OCI-LY7 (cell line): ENCODE measurements at regions not wholly inside any gene's neighbourhood (a gene's known extent, or its start where the extent isn't known, plus 50 kb on each side); places are given as distances from the start of the nearest gene placed in this dataset.

Experiments used
- BruUV-seq: library from RNA; stranded (reverse); fragments of 400-500 nt; replicated peaks from 2 replicates; lab custom pipeline; 2021; lab: Mats Ljungman, UMichigan
- CTCF ChIA-PET: fragments of 300-600 bp; sonication (Branson Sonifier 250); formaldehyde crosslinking; loops from one replicate; lab custom pipeline; 2022; ENCODE audit warnings: antibody characterized with exemption; ENCODE audit not compliant: unreplicated experiment; lab: Charles Lee
- POLR2A ChIA-PET: fragments of 300-600 bp; sonication (Branson Sonifier 250); formaldehyde crosslinking; loops from one replicate; lab custom pipeline; 2022; ENCODE audit warnings: antibody characterized with exemption; lab: Charles Lee
- DNase-seq: peaks from one replicate; pipeline ENCODE4 v3.0.0-alpha.2; 2015; ENCODE audit warnings: low spot score
- H2AFZ ChIP-seq: fragments of 200-600 bp; sonication (generic), shearing (Covaris generic); 2 replicates; pipeline ENCODE4 v1.6.1; 2014; ENCODE audit warnings: mild to moderate bottlenecking, antibody characterized with exemption, low read length, moderate library complexity
- H3K27ac ChIP-seq: fragments of 200-600 bp; sonication (generic); 2 replicates; pipeline ENCODE4 v1.5.1; 2014; ENCODE audit warnings: mixed run types, low read depth, mild to moderate bottlenecking, moderate library complexity, low read length, inconsistent platforms; ENCODE audit not compliant: poor library complexity, severe bottlenecking
- H3K36me3 ChIP-seq: fragments of 200-600 bp; sonication (generic); 2 replicates; pipeline ENCODE4 v1.6.1; 2014; ENCODE audit warnings: mild to moderate bottlenecking, antibody characterized with exemption, low read length, moderate library complexity, mixed read lengths; ENCODE audit not compliant: insufficient read depth
- H3K4me1 ChIP-seq: fragments of 200-600 bp; sonication (generic); 2 replicates; pipeline ENCODE4 v1.5.1; 2014; ENCODE audit warnings: mild to moderate bottlenecking, low read length; ENCODE audit not compliant: insufficient read depth, poor library complexity, severe bottlenecking
- H3K4me2 ChIP-seq: fragments of 200-600 bp; sonication (generic); 2 replicates; pipeline ENCODE4 v1.6.1; 2014; ENCODE audit warnings: mild to moderate bottlenecking, low read length
- H3K4me3 ChIP-seq: fragments of 200-600 bp; sonication (generic); 2 replicates; pipeline ENCODE4 v1.5.1; 2014; ENCODE audit warnings: mild to moderate bottlenecking, low read depth, low read length; ENCODE audit not compliant: poor library complexity, severe bottlenecking
- H3K79me2 ChIP-seq: fragments of 200-600 bp; sonication (generic); 2 replicates; pipeline ENCODE4 v1.6.1; 2016; ENCODE audit warnings: low read depth, mild to moderate bottlenecking, low read length, moderate library complexity, mixed read lengths; ENCODE audit not compliant: insufficient read depth
- H3K9me2 ChIP-seq: fragments of 200-600 bp; sonication (generic); 2 replicates; pipeline ENCODE4 v1.6.1; 2016; ENCODE audit warnings: mild to moderate bottlenecking, low read length, mixed read lengths; ENCODE audit not compliant: insufficient read depth
- H3K9me3 ChIP-seq: fragments of 200-600 bp; sonication (generic); 2 replicates; pipeline ENCODE4 v1.6.1; 2014; ENCODE audit warnings: mild to moderate bottlenecking, mixed run types, low read length, mixed read lengths
- H4K20me1 ChIP-seq: fragments of 200-600 bp; sonication (generic); 2 replicates; pipeline ENCODE4 v1.6.1; 2014; ENCODE audit warnings: mild to moderate bottlenecking, antibody characterized with exemption, low read length, moderate library complexity, mixed read lengths; ENCODE audit not compliant: insufficient read depth
- EZH2phosphoT487 ChIP-seq: fragments of 200-600 bp; sonication (generic); IDR thresholded peaks from 2 replicates; pipeline ENCODE4 v1.6.1; 2018; ENCODE audit warnings: low read depth, borderline replicate concordance, mild to moderate bottlenecking, mixed run types, antibody characterized with exemption, low read length, moderate library complexity, mixed read lengths
- intact Hi-C: fragments of 100-400 bp; cut with micrococcal nuclease; formaldehyde crosslinking; loops from one replicate; pipeline ENCODE4 v1.10.0; 2022; ENCODE audit not compliant: unreplicated experiment
- TF ChIP-seq, protein P1 (sequence below): fragments of 200-600 bp; sonication (generic); conservative IDR thresholded peaks from 2 replicates; pipeline ENCODE4 v1.5.1; 2014; ENCODE audit warnings: mild to moderate bottlenecking, antibody characterized with exemption, low read length, moderate library complexity, mixed read lengths

DNA sequence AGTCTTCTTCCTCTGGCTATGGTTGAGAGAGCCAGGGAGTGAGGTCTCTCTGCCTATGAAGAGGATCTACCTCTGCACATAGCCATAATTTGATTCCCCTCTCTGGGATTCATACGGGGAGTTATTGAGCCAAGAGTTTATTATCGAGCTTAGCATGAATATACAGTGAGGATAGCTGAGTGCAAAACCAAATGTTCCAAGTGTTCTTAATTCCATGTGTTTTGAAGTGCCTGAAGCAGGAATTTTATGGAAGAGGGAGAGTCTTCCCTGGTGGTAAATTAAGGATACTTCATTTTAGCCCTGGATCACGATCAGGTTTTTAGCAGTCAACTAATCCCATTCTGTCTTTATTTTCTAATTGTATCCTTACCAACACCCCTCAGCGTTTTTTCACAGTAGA, 270.6 kb downstream of the C1D start:
- no peaks in the 10 kb centered on the region for H3K4me1 ChIP-seq
- H3K9me2 ChIP-seq, result no peaks in the 10 kb centered on the region
- no peak overlapping the region for H2AFZ ChIP-seq
- CTCF ChIA-PET, result no interaction called here
- no peak overlapping the region for H3K4me2 ChIP-seq
- no peak overlapping the region for H3K4me3 ChIP-seq
- H4K20me1 ChIP-seq, result no peaks in the 10 kb centered on the region
- H3K79me2 ChIP-seq, result no peaks in the 10 kb centered on the region
- no peak overlapping the region for H3K27ac ChIP-seq
- no peaks in the 10 kb centered on the region for H3K36me3 ChIP-seq
- no TSS peak for BruUV-seq
- TF ChIP-seq, protein P1, sequence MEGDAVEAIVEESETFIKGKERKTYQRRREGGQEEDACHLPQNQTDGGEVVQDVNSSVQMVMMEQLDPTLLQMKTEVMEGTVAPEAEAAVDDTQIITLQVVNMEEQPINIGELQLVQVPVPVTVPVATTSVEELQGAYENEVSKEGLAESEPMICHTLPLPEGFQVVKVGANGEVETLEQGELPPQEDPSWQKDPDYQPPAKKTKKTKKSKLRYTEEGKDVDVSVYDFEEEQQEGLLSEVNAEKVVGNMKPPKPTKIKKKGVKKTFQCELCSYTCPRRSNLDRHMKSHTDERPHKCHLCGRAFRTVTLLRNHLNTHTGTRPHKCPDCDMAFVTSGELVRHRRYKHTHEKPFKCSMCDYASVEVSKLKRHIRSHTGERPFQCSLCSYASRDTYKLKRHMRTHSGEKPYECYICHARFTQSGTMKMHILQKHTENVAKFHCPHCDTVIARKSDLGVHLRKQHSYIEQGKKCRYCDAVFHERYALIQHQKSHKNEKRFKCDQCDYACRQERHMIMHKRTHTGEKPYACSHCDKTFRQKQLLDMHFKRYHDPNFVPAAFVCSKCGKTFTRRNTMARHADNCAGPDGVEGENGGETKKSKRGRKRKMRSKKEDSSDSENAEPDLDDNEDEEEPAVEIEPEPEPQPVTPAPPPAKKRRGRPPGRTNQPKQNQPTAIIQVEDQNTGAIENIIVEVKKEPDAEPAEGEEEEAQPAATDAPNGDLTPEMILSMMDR, result no peak
- no peak for TF ChIP-seq EZH2phosphoT487
- POLR2A ChIA-PET, result interaction anchor here (0.5 kb wide), 1 partner anchor 271 kb away, joined by 3 read pairs; the partner anchor contains the start of gene C1D
- intact Hi-C loops, result no loop called here
- H3K9me3 ChIP-seq, result no peaks in the 10 kb centered on the region
- DNase-seq, result no peak

DNA sequence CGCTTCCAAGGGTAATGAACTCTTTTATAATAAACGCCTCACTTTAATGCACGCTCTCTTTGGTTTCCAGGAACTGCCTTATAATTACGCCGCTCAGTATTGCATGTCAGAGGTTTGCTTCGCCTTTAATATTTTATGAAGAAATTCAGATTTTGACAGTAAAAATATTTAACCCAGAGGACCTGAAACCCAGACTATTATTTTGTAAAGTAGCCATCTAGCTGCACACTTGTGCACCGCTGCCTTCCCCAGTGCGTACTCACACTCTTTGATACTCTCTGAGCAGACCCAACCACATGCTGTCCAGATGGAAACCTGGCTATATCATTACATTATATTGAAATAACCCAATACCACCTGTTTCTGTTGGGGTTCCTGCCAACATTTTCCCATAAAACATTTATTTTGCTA, 270.1 kb downstream of the C1D start:
- H2AFZ ChIP-seq, result no peak overlapping the region
- CTCF ChIA-PET, result no interaction called here
- intact Hi-C loops, result no loop called here
- H3K4me2 ChIP-seq, result no peak overlapping the region
- H3K9me3 ChIP-seq, result no peaks in the 10 kb centered on the region
- no peak for DNase-seq
- no peaks in the 10 kb centered on the region for H4K20me1 ChIP-seq
- no peaks in the 10 kb centered on the region for H3K79me2 ChIP-seq
- TF ChIP-seq, protein P1, result no peak
- no peak for TF ChIP-seq EZH2phosphoT487
- no peaks in the 10 kb centered on the region for H3K9me2 ChIP-seq
- POLR2A ChIA-PET, result interaction anchor here (0.5 kb wide), 1 partner anchor 270 kb away, joined by 3 read pairs; the partner anchor contains the start of gene C1D
- H3K27ac ChIP-seq, result no peak overlapping the region
- H3K4me1 ChIP-seq, result no peaks in the 10 kb centered on the region
- no TSS peak for BruUV-seq
- no peak overlapping the region for H3K4me3 ChIP-seq
- H3K36me3 ChIP-seq, result no peaks in the 10 kb centered on the region

DNA sequence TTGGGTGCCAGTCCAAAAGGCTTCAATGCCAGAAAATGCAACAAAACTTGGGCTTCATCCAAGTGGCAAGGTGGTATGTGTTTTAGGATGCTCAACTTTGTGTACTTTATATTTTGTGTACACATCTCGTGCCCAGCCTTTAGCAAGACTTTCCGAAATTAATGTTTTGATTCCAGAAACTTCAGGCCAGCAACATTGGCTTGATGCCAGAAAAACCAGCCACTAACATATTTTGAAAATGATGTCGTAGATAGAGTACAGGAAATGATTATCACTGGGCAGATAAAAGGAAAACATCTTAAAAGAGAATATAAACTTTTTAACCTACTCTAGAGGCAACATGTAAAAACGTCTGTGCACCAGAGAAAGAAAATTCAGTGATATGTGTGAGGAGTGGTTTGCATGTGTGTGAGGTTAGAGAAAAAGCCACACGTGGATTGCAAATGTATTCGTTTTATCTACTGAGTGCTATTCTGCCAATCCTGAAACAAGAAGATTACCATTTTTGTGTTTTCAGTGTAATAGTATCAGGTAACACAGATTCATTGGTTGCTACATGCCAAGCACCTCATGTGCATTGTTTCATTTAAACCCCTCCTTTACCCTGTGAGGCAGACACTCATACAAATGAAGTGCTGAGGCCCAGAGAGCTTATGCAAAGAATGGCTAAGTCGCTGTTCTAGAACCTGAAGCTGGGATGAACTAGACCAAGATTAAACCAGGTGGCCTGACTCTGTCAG, 264.8 kb downstream of the C1D start:
- Histone ChIP-seq H3K4me1 (no peaks in the 10 kb centered on the region), H4K20me1 (no peaks in the 10 kb centered on the region), H3K27ac (no peak overlapping the region), H3K4me3 (no peak overlapping the region), H3K79me2 (no peaks in the 10 kb centered on the region), H3K36me3 (no peaks in the 10 kb centered on the region), H3K4me2 (no peak overlapping the region), H3K9me2 (no peaks in the 10 kb centered on the region), H3K9me3 (no peaks in the 10 kb centered on the region), H2AFZ (no peak overlapping the region)
- no TSS peak for BruUV-seq
- intact Hi-C loops, result no loop called here
- TF ChIP-seq, protein P1, result no peak
- no peak for TF ChIP-seq EZH2phosphoT487
- ChIA-PET POLR2A (no interaction called here), CTCF (no interaction called here)
- no peak for DNase-seq
